Tibial nerve (tissue), 4 donors: ENCODE measurements at regions not wholly inside any gene's neighbourhood (a gene's known extent, or its start where the extent isn't known, plus 50 kb on each side); places are given as distances from the start of the nearest gene placed in this dataset.

Experiments used
- DNase-seq, 2 donors: peaks; one replicate each; pipeline ENCODE4 v3.0.0-alpha.2; 2019; ENCODE audit warnings: low spot score in 2 of 2
- H3K27ac ChIP-seq, 4 donors: fragments of 200-600 bp; sonication (generic) in 3 of 4; one replicate each; pipeline ENCODE4 v1.5.1; 2017 to 2019; ENCODE audit warnings: mild to moderate bottlenecking in 1 of 4
- H3K27me3 ChIP-seq, 2 donors: fragments of 200-600 bp; sonication (generic) in 1 of 2; one replicate each; pipeline versions ENCODE4 v1.5.1 to v1.6.0; 2017 to 2019
- H3K36me3 ChIP-seq, 3 donors: fragments of 200-600 bp; sonication (generic); one replicate each; pipeline ENCODE4 v1.5.1; 2018 to 2019
- H3K4me1 ChIP-seq, 4 donors: fragments of 200-600 bp; sonication (generic) in 3 of 4; one replicate each; pipeline ENCODE4 v1.5.1; 2017 to 2019
- H3K4me3 ChIP-seq, 4 donors: fragments of 200-600 bp; sonication (generic) in 3 of 4; one replicate each; pipeline ENCODE4 v1.5.1; 2017 to 2019; ENCODE audit warnings: mild to moderate bottlenecking in 1 of 4, moderate library complexity in 1 of 4
- H3K9me3 ChIP-seq, 4 donors: fragments of 200-600 bp; sonication (generic) in 3 of 4; one replicate each; pipeline ENCODE4 v1.5.1; 2017 to 2019
- EP300 ChIP-seq, 2 donors: sonication (generic); formaldehyde crosslinking; IDR thresholded peaks; one replicate each; pipeline ENCODE4 v1.6.1; 2017; ENCODE audit warnings: antibody characterized with exemption in 2 of 2, mild to moderate bottlenecking in 1 of 2
- POLR2A ChIP-seq, 2 donors: fragments of 450-650 bp; IDR thresholded peaks; one replicate each; pipeline ENCODE4 v1.6.1; 2017; ENCODE audit warnings: antibody characterized with exemption in 2 of 2, mild to moderate bottlenecking in 2 of 2, moderate library complexity in 2 of 2
- WGBS, 2 donors: methylation state at CpG; one replicate each; pipeline ENCODE4 v1.1.5; 2018; 5-methylcytosine and 5-hydroxymethylcytosine counted together
- TF ChIP-seq, protein P1 (sequence below), 5 experiments: fragments of 200-600 bp in 3 of 5; fragments of 450-650 bp in 2 of 5; sonication (generic) in 3 of 5; IDR thresholded peaks; one replicate each; pipeline ENCODE4 v1.5.1; 2016 to 2019; ENCODE audit warnings: antibody characterized with exemption in 5 of 5, mild to moderate bottlenecking in 3 of 5, moderate library complexity in 2 of 5

DNA sequence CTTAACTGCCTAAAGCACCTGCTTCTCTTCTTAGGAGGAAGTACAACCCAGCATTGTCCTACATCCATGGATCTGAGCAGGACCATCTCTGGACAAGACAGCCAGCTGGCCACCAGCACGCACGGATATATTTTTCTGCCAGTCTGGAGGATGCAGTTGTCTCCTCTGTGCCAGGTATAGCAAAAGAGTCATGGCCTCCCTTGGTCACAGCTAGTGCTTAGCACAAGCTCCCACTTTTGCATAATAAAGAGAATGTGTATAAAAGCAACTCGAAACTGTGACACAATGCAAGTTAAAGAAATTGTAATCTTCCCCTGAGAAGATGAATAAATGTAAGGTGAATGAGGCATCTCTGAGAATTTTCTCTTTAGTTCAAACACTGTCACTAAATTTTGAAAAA, 267.8 kb upstream of the MANEA start:
- H3K9me3 ChIP-seq: no peaks in the 10 kb centered on the region
- no peak overlapping the region for H3K4me3 ChIP-seq
- H3K27ac ChIP-seq: no peak overlapping the region
- H3K4me1 ChIP-seq: no peaks in the 10 kb centered on the region
- H3K36me3 ChIP-seq: no peaks in the 10 kb centered on the region
- no peaks in the 10 kb centered on the region for H3K27me3 ChIP-seq
- WGBS, 2 donors: 82 to 85% methylated on average over 3 of the region's 3 CpGs
- TF ChIP-seq, protein P1, sequence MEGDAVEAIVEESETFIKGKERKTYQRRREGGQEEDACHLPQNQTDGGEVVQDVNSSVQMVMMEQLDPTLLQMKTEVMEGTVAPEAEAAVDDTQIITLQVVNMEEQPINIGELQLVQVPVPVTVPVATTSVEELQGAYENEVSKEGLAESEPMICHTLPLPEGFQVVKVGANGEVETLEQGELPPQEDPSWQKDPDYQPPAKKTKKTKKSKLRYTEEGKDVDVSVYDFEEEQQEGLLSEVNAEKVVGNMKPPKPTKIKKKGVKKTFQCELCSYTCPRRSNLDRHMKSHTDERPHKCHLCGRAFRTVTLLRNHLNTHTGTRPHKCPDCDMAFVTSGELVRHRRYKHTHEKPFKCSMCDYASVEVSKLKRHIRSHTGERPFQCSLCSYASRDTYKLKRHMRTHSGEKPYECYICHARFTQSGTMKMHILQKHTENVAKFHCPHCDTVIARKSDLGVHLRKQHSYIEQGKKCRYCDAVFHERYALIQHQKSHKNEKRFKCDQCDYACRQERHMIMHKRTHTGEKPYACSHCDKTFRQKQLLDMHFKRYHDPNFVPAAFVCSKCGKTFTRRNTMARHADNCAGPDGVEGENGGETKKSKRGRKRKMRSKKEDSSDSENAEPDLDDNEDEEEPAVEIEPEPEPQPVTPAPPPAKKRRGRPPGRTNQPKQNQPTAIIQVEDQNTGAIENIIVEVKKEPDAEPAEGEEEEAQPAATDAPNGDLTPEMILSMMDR (IDR thresholded peaks at IDR 0.05): no peak
- no peak for TF ChIP-seq EP300 (IDR thresholded peaks at IDR 0.05)
- TF ChIP-seq POLR2A (IDR thresholded peaks at IDR 0.05): no peak
- no peak for DNase-seq

DNA sequence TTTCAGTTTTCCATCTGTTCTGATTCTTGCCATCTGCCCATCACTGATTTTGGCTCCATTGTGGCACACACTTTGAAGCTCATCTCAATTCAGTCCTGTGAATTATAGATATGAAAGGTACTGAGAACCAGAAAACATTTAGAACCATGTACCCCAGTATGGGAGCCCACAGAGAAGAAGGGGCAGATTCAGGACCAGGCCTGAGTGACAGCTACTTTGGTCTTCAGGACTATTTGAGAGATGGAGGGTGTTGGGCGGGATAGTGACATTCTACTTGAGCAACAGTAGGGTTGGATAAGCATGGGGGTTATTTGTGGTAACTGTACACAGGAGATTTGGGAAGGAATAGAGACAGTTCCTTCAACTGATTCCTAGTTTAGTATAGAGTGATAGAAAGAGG, 259.2 kb upstream of the MANEA start:
- Histone ChIP-seq H3K27me3 (no peaks in the 10 kb centered on the region), H3K4me1 (no peaks in the 10 kb centered on the region), H3K36me3 (no peaks in the 10 kb centered on the region), H3K27ac (no peak overlapping the region), H3K4me3 (no peak overlapping the region), H3K9me3 (no peaks in the 10 kb centered on the region)
- DNase-seq: no peak
- TF ChIP-seq, protein P1 (IDR thresholded peaks at IDR 0.05): no peak
- TF ChIP-seq EP300 (IDR thresholded peaks at IDR 0.05) (no peak), POLR2A (IDR thresholded peaks at IDR 0.05) (no peak)
- WGBS, 2 donors: 85% methylated on average over 1 of the region's 1 CpG

DNA sequence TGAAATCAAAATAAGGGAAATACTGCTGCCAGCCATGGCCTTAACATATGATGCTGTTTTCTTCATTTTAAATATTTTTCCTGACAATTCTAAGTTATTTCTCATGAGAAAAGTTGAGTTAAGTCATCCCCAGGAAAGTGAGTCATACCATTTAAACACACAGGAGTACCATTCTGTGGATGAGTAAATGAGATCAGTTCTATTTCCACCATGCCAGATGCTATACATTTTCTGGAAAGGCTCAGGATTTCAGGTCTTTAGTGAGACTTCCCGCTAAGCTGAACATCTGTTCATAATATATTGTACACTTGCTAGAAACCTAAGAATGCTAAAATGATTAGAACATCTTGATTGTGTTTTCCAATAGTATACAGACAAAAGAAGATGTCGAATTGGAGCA, 256.2 kb upstream of the MANEA start:
- no peaks in the 10 kb centered on the region for H3K36me3 ChIP-seq
- DNase-seq: no peak
- H3K27me3 ChIP-seq: no peaks in the 10 kb centered on the region
- no peaks in the 10 kb centered on the region for H3K4me1 ChIP-seq
- 46 to 51% methylated on average over 2 of the region's 2 CpGs for WGBS, 2 donors
- H3K27ac ChIP-seq: no peak overlapping the region
- no peak for TF ChIP-seq POLR2A (IDR thresholded peaks at IDR 0.05)
- TF ChIP-seq, protein P1 (IDR thresholded peaks at IDR 0.05): no peak
- no peak for TF ChIP-seq EP300 (IDR thresholded peaks at IDR 0.05)
- H3K9me3 ChIP-seq: no peaks in the 10 kb centered on the region
- H3K4me3 ChIP-seq: no peak overlapping the region

DNA sequence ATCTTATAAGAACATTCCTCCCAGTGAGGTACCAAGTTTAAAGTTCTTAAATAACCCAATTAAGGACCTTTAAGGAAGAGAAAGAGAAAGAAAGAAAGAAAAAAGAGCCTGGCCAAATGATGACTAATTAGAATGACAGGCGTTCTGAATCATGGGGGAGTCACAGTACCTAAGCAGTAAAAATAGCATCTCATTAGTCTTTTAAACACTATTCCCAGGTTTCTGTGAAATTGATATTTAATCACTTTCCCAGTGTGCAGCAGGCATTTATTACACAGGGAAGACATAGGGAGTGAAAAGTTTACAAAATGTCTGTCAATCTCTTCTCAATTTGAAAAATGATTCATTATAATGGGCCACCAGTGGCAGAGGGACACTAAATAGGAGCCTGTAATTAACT, 251.4 kb upstream of the MANEA start:
- no peak overlapping the region for H3K27ac ChIP-seq
- H3K4me1 ChIP-seq: no peaks in the 10 kb centered on the region
- no peaks in the 10 kb centered on the region for H3K36me3 ChIP-seq
- 29 to 30% methylated on average over 1 of the region's 1 CpG for WGBS, 2 donors
- TF ChIP-seq, protein P1 (IDR thresholded peaks at IDR 0.05): no peak
- TF ChIP-seq POLR2A (IDR thresholded peaks at IDR 0.05) (no peak), EP300 (IDR thresholded peaks at IDR 0.05) (no peak)
- H3K27me3 ChIP-seq: no peaks in the 10 kb centered on the region
- DNase-seq: no peak
- H3K4me3 ChIP-seq: no peak overlapping the region
- no peaks in the 10 kb centered on the region for H3K9me3 ChIP-seq

DNA sequence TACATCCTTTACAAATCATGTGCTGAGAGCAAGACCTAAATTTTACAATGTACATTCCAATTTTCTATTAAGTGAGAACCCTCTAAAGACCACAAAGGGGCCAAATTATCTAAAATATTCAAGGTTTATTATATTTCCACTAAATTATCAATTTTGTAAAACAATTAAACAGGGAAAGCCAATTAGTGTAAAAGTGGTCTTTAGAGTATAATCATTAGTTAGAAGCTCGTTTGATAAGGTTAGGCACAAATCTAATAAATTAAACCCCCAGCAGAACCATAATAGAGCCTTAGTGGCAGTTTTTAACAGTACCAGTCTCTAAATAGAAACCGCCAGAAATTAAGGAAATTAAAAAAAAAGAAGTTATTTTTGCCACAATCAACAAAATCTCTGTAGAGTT, 249.1 kb upstream of the MANEA start:
- Histone ChIP-seq H3K27me3 (no peaks in the 10 kb centered on the region), H3K4me3 (no peak overlapping the region), H3K4me1 (no peaks in the 10 kb centered on the region), H3K27ac (no peak overlapping the region), H3K36me3 (no peaks in the 10 kb centered on the region), H3K9me3 (no peaks in the 10 kb centered on the region)
- TF ChIP-seq EP300 (IDR thresholded peaks at IDR 0.05): no peak
- DNase-seq: no peak
- 54 to 80% methylated on average over 2 of the region's 2 CpGs for WGBS, 2 donors
